Suppressor macrophage treated with lipopolysaccharide for 1 hour (primary cell): ENCODE measurements at regions not wholly inside any gene's neighbourhood (a gene's known extent, or its start where the extent isn't known, plus 50 kb on each side); places are given as distances from the start of the nearest gene placed in this dataset.
"Not testable (repeated sequence)": the region's sequence is repeated elsewhere in the genome, so short reads cannot be mapped to it uniquely, and the experiment has no call there.

ENCODE experiments used
- DNase-seq, 3 donors: peaks; one replicate each; pipeline ENCODE4 v3.0.0-alpha.2; 2020 to 2022

- DNase-seq, result peak; percentile 28 to 55 (median 46)
These were observed 117.5 kb downstream of the RIN2 start for GRCh38 chr20:19875376-19876221.

GRCh38 chr20:19876828-19877460, 118.9 kb downstream of the RIN2 start:
- DNase-seq, result no peak

GRCh38 chr20:19879874-19880255, 121.8 kb downstream of the RIN2 start:
- not testable (repeated sequence) for DNase-seq

- DNase-seq, result peak in 2 of 3 donors; percentile 25 to 40
These were observed 122.4 kb downstream of the RIN2 start for GRCh38 chr20:19880256-19881079.

GRCh38 chr20:19881080-19881840, 123.2 kb downstream of the RIN2 start:
- no peak for DNase-seq

- DNase-seq, result no peak
These were observed 123.9 kb downstream of the RIN2 start for GRCh38 chr20:19881990-19882389.

GRCh38 chr20:19882446-19882845, 124.4 kb downstream of the RIN2 start:
- no peak for DNase-seq

- DNase-seq, result no peak
These were observed 125.4 kb downstream of the RIN2 start for GRCh38 chr20:19883501-19883900.

- no peak for DNase-seq
These were observed 127.5 kb downstream of the RIN2 start for GRCh38 chr20:19885594-19885938.

GRCh38 chr20:19885939-19886660, 128.0 kb downstream of the RIN2 start:
- DNase-seq, result peak; percentile 35 to 40 (median 38)

- DNase-seq, result no peak
These were observed 128.7 kb downstream of the RIN2 start for GRCh38 chr20:19886661-19887288.

- no peak for DNase-seq
These were observed 129.4 kb upstream of the NAA20 start for GRCh38 chr20:19887556-19888268.

GRCh38 chr20:19888269-19888671, 128.9 kb upstream of the NAA20 start:
- no peak for DNase-seq

- DNase-seq, result no peak
These were observed 127.9 kb upstream of the NAA20 start for GRCh38 chr20:19889011-19889953.

GRCh38 chr20:19890445-19891051, 126.6 kb upstream of the NAA20 start:
- peak in 2 of 3 donors; percentile 31 to 38 for DNase-seq

GRCh38 chr20:19893356-19893755, 123.8 kb upstream of the NAA20 start:
- DNase-seq, result no peak

- DNase-seq, result no peak
These were observed 121.4 kb upstream of the NAA20 start for GRCh38 chr20:19895761-19896160.

- no peak for DNase-seq
These were observed 119.3 kb upstream of the NAA20 start for GRCh38 chr20:19897891-19898290.

GRCh38 chr20:19901226-19901625, 115.9 kb upstream of the NAA20 start:
- peak; percentile 73 to 77 (median 76) for DNase-seq
